ENCODE measurements at regions not wholly inside any gene's neighbourhood (a gene's known extent, or its start where the extent isn't known, plus 50 kb on each side); places are given as distances from the start of the nearest gene placed in this dataset.
"Not testable (repeated sequence)": the region's sequence is repeated elsewhere in the genome, so short reads cannot be mapped to it uniquely, and the experiment has no call there.

- TF ChIP-seq CTCF (conservative IDR thresholded peaks at IDR 0.05; ENCODE audit: low read depth, low read length) = no peak
- TF ChIP-seq EZH2 (IDR thresholded peaks at IDR 0.05; ENCODE audit: low read length, unreplicated experiment) = no peak
- no peak for TF ChIP-seq EZH2phosphoT487 (IDR thresholded peaks at IDR 0.05; ENCODE audit: borderline replicate concordance, low read length)
- Histone ChIP-seq H2AFZ (ENCODE audit: low read length) (no peak overlapping the region), H3K4me1 (ENCODE audit: insufficient read depth, low read length) (no peaks in the 10 kb centered on the region), H3F3A (ENCODE audit: low read length, unreplicated experiment) (no peaks in the 10 kb centered on the region), H3K9me3 (ENCODE audit: low read length) (0 out of 2 replicates have a peak, but pooled peaks cover 7% of the 10 kb centered on the region), H3K79me2 (ENCODE audit: low read length) (no peaks in the 10 kb centered on the region), H4K20me1 (ENCODE audit: low read length) (no peaks in the 10 kb centered on the region), H3K9me2 (replicated peaks; ENCODE audit: low read length) (no peaks in the 10 kb centered on the region), H3K4me3 (ENCODE audit: low read length) (no peak overlapping the region), H3K27me3 (ENCODE audit: low read length) (no peaks in the 10 kb centered on the region), H3K27ac (ENCODE audit: low read length) (no peak overlapping the region), H3K4me2 (ENCODE audit: low read length) (no peak overlapping the region), H3K9ac (ENCODE audit: low read length) (no peak overlapping the region), H3K36me3 (ENCODE audit: low read depth, low read length) (no peaks in the 10 kb centered on the region)
- ChIA-PET CTCF (no interaction called here), POLR2A (ENCODE audit: unreplicated experiment) (no interaction called here)
- no peak for DNase-seq
- no peak for ATAC-seq
- intact Hi-C loops (cut with micrococcal nuclease) = no loop called here
- no TSS peak for BruUV-seq (replicated peaks)
Observed at GRCh38 chr15:25173241-25174028, 218.6 kb downstream of the SNRPN start.

GRCh38 chr15:25174149-25174548 lies 219.4 kb downstream of the SNRPN start:
- ATAC-seq; H3K9me3 ChIP-seq (ENCODE audit: low read length); H3K4me1 ChIP-seq (ENCODE audit: insufficient read depth, low read length); H3K4me2 ChIP-seq (ENCODE audit: low read length); H2AFZ ChIP-seq (ENCODE audit: low read length); intact Hi-C loops (cut with micrococcal nuclease); H3K79me2 ChIP-seq (ENCODE audit: low read length); BruUV-seq (replicated peaks); H3F3A ChIP-seq (ENCODE audit: low read length, unreplicated experiment); H3K9ac ChIP-seq (ENCODE audit: low read length); H3K9me2 ChIP-seq (replicated peaks; ENCODE audit: low read length); H3K4me3 ChIP-seq (ENCODE audit: low read length); CTCF ChIA-PET; H3K27ac ChIP-seq (ENCODE audit: low read length); H4K20me1 ChIP-seq (ENCODE audit: low read length); H3K36me3 ChIP-seq (ENCODE audit: low read depth, low read length); POLR2A ChIA-PET (ENCODE audit: unreplicated experiment); H3K27me3 ChIP-seq (ENCODE audit: low read length): not testable (repeated sequence)
- peak; percentile 7 for DNase-seq

GRCh38 chr15:25175033-25175788 lies 220.4 kb downstream of the SNRPN start:
- Histone ChIP-seq H3F3A (ENCODE audit: low read length, unreplicated experiment) (no peaks in the 10 kb centered on the region), H2AFZ (ENCODE audit: low read length) (no peak overlapping the region), H3K36me3 (ENCODE audit: low read depth, low read length) (no peaks in the 10 kb centered on the region), H3K27ac (ENCODE audit: low read length) (no peak overlapping the region), H3K4me1 (ENCODE audit: insufficient read depth, low read length) (no peaks in the 10 kb centered on the region), H3K9ac (ENCODE audit: low read length) (no peak overlapping the region), H3K9me3 (ENCODE audit: low read length) (0 out of 2 replicates have a peak, but pooled peaks cover 5% of the 10 kb centered on the region), H3K27me3 (ENCODE audit: low read length) (no peaks in the 10 kb centered on the region), H3K4me3 (ENCODE audit: low read length) (no peak overlapping the region), H3K4me2 (ENCODE audit: low read length) (no peak overlapping the region), H3K9me2 (replicated peaks; ENCODE audit: low read length) (no peaks in the 10 kb centered on the region), H3K79me2 (ENCODE audit: low read length) (no peaks in the 10 kb centered on the region), H4K20me1 (ENCODE audit: low read length) (no peaks in the 10 kb centered on the region)
- ATAC-seq = no peak
- POLR2A ChIA-PET (ENCODE audit: unreplicated experiment) = no interaction called here
- TF ChIP-seq CTCF (conservative IDR thresholded peaks at IDR 0.05; ENCODE audit: low read depth, low read length) (no peak), EZH2phosphoT487 (IDR thresholded peaks at IDR 0.05; ENCODE audit: borderline replicate concordance, low read length) (no peak), EZH2 (IDR thresholded peaks at IDR 0.05; ENCODE audit: low read length, unreplicated experiment) (no peak)
- no TSS peak for BruUV-seq (replicated peaks)
- no peak for DNase-seq
- CTCF ChIA-PET = no interaction called here
- intact Hi-C loops (cut with micrococcal nuclease) = no loop called here

All from PC-3 (cell line).